Hepatocyte (in vitro differentiated cells): ENCODE measurements at regions not wholly inside any gene's neighbourhood (a gene's known extent, or its start where the extent isn't known, plus 50 kb on each side); places are given as distances from the start of the nearest gene placed in this dataset.

Source experiments
- CTCF ChIP-seq: fragments of 200-600 bp; sonication (generic); IDR thresholded peaks from 2 replicates; pipeline ENCODE4 v1.5.1; 2016; ENCODE audit warnings: antibody characterized with exemption, mild to moderate bottlenecking; ENCODE audit not compliant: poor library complexity
- EZH2 ChIP-seq: fragments of 200-600 bp; sonication (generic); IDR thresholded peaks from 2 replicates; pipeline ENCODE4 v1.6.1; 2016; ENCODE audit warnings: antibody characterized with exemption, mild to moderate bottlenecking, borderline replicate concordance
- EZH2phosphoT487 ChIP-seq: fragments of 200-600 bp; sonication (generic); IDR thresholded peaks from one replicate; pipeline ENCODE4 v1.6.1; 2018; ENCODE audit warnings: antibody characterized with exemption, mild to moderate bottlenecking, low read depth, moderate library complexity; ENCODE audit not compliant: unreplicated experiment, severe bottlenecking

- TF ChIP-seq CTCF, result no peak
- no peak for TF ChIP-seq EZH2
- no peak for TF ChIP-seq EZH2phosphoT487
Measured at GRCh38 chr17:64750891-64751677, 89.0 kb upstream of the SMURF2 start.
